K562 (cell line): ENCODE measurements at regions not wholly inside any gene's neighbourhood (a gene's known extent, or its start where the extent isn't known, plus 50 kb on each side); places are given as distances from the start of the nearest gene placed in this dataset.

Experiments used
- CBX1 ChIP-seq: sonication (generic); IDR thresholded peaks from 2 replicates; pipeline ENCODE4 v1.6.1; 2016; ENCODE audit warnings: antibody characterized with exemption, low read depth, mild to moderate bottlenecking
- EZH2 ChIP-seq: IDR thresholded peaks from 2 replicates; pipeline ENCODE4 v1.6.1; 2012; ENCODE audit warnings: low read depth, mild to moderate bottlenecking, inconsistent platforms, low read length, borderline replicate concordance
- GATAD2B ChIP-seq: fragments of 450-650 bp; IDR thresholded peaks from 2 replicates; pipeline ENCODE4 v1.6.1; 2017; ENCODE audit warnings: mild to moderate bottlenecking, borderline replicate concordance
- HDAC1 ChIP-seq, 2 experiments: fragments of 450-650 bp; IDR thresholded peaks; 2 replicates each; pipeline ENCODE4 v1.6.1; 2016 to 2017; ENCODE audit warnings: inconsistent platforms in 1 of 2, mild to moderate bottlenecking in 1 of 2, moderate library complexity in 1 of 2
- HDAC2 ChIP-seq: fragments of 450-650 bp; IDR thresholded peaks from 2 replicates; pipeline ENCODE4 v1.6.1; 2016; ENCODE audit warnings: mild to moderate bottlenecking
- KDM1A ChIP-seq, 2 experiments: fragments of 450-650 bp; IDR thresholded peaks; 2 replicates each; pipeline ENCODE4 v1.6.1; 2016; ENCODE audit warnings: mild to moderate bottlenecking in 2 of 2
- MTA1 ChIP-seq: fragments of 450-650 bp; IDR thresholded peaks from 2 replicates; pipeline ENCODE4 v1.6.1; 2017; ENCODE audit warnings: borderline replicate concordance
- NR1H2 ChIP-seq: sonication (generic); formaldehyde crosslinking; IDR thresholded peaks from 2 replicates; pipeline ENCODE4 v1.4.0; 2020; ENCODE audit warnings: mild to moderate bottlenecking, missing genetic modification reagents
- POLR2AphosphoS5 ChIP-seq: IDR thresholded peaks from 2 replicates; pipeline ENCODE4 v1.6.1; 2011; ENCODE audit warnings: mild to moderate bottlenecking, low read depth, low read length, moderate library complexity; ENCODE audit not compliant: control insufficient read depth, insufficient read depth
- RBM22 ChIP-seq: fragments of 200-400 bp; formaldehyde crosslinking; IDR thresholded peaks from 2 replicates; pipeline ENCODE4 v1.6.1; 2018; ENCODE audit warnings: low read length, low read depth; ENCODE audit not compliant: poor library complexity, severe bottlenecking
- SP2 ChIP-seq: IDR thresholded peaks from 2 replicates; pipeline ENCODE4 v1.6.1; 2011; ENCODE audit warnings: mild to moderate bottlenecking, low read depth, low read length, moderate library complexity; ENCODE audit not compliant: poor library complexity, severe bottlenecking; ENCODE audit errors: extremely low read depth
- YY1 ChIP-seq, 3 experiments: IDR thresholded peaks; 2 replicates each; pipeline ENCODE4 v1.6.1; 2011; ENCODE audit warnings: low read length in 2 of 3, mild to moderate bottlenecking in 2 of 3, moderate library complexity in 2 of 3, borderline replicate concordance in 1 of 3, control low read depth in 1 of 3, low read depth in 1 of 3; ENCODE audit not compliant: insufficient read depth in 3 of 3, insufficient replicate concordance in 2 of 3, control insufficient read depth in 1 of 3, insufficient read length in 1 of 3; ENCODE audit errors: extremely low read depth in 1 of 3
- ZNF24 ChIP-seq: fragments of 450-650 bp; IDR thresholded peaks from 2 replicates; pipeline ENCODE4 v1.6.1; 2016
- ZNF699 ChIP-seq: fragments of 250-450 bp; sonication (Bioruptor Pico); IDR thresholded peaks from 2 replicates; pipeline ENCODE4 v1.8.0; 2021; ENCODE audit warnings: mild to moderate bottlenecking, moderate library complexity; ENCODE audit not compliant: insufficient replicate concordance

GRCh38 chrX:116232833-116233232, 62.3 kb downstream of the AGTR2 start:
- TF ChIP-seq NR1H2 (CRISPR knock-in tag) = no peak
- TF ChIP-seq POLR2AphosphoS5 = no peak
- TF ChIP-seq CBX1 = no peak
- TF ChIP-seq KDM1A (IDR thresholded peaks at IDR 0.05) = no peak
- no peak for TF ChIP-seq EZH2
- TF ChIP-seq RBM22 = no peak
- TF ChIP-seq GATAD2B = no peak
- TF ChIP-seq HDAC2 = no peak
- no peak for TF ChIP-seq ZNF699 (CRISPR knock-in tag)
- no peak for TF ChIP-seq YY1 (IDR thresholded peaks at IDR 0.05; ENCODE audit: borderline replicate concordance in 1 of 3, control insufficient read depth in 1 of 3, extremely low read depth in 1 of 3, insufficient read depth in 3 of 3, insufficient read length in 1 of 3, insufficient replicate concordance in 2 of 3, low read depth in 1 of 3, low read length in 2 of 3)
- no peak for TF ChIP-seq HDAC1 (IDR thresholded peaks at IDR 0.05)
- no peak for TF ChIP-seq SP2
- TF ChIP-seq ZNF24 = no peak
- TF ChIP-seq MTA1 = no peak
